ENCODE measurements at regions not wholly inside any gene's neighbourhood (a gene's known extent, or its start where the extent isn't known, plus 50 kb on each side); places are given as distances from the start of the nearest gene placed in this dataset.

- TF ChIP-seq CTCF (conservative IDR thresholded peaks at IDR 0.05 in 1 of 2, IDR thresholded peaks at IDR 0.05 in 1 of 2; ENCODE audit: low read depth in 1 of 2, low read length in 2 of 2): no peak
- TF ChIP-seq EZH2 (IDR thresholded peaks at IDR 0.05; ENCODE audit: low read length, missing control alignments): no peak
- Histone ChIP-seq H3K9ac (ENCODE audit: insufficient read depth, low read length) (no peak overlapping the region), H3K79me2 (ENCODE audit: control insufficient read depth, insufficient read depth, low read length) (no peaks in the 10 kb centered on the region), H4K20me1 (ENCODE audit: control insufficient read depth, extremely low read depth, insufficient read depth, low read length) (no peaks in the 10 kb centered on the region), H3K9me3 (ENCODE audit: control insufficient read depth, insufficient read depth, low read depth, low read length) (no peaks in the 10 kb centered on the region), H3K4me3 (replicated peaks in 1 of 4; ENCODE audit: control extremely low read depth in 1 of 4, insufficient read depth in 1 of 4, low read depth in 3 of 4, low read length in 4 of 4) (no peak overlapping the region), H2AFZ (ENCODE audit: low read length) (no peak overlapping the region), H3K27me3 (ENCODE audit: control insufficient read depth, insufficient read depth, low read length) (no peaks in the 10 kb centered on the region), H3K36me3 (ENCODE audit: control insufficient read depth, insufficient read depth, low read length) (no peaks in the 10 kb centered on the region), H3K4me1 (ENCODE audit: control insufficient read depth, extremely low read depth, insufficient read depth, low read length) (no peaks in the 10 kb centered on the region), H3K27ac (ENCODE audit: insufficient read depth, low read length) (no peak overlapping the region), H3K4me2 (ENCODE audit: extremely low read depth, insufficient read depth, low read length) (no peak overlapping the region)
- no peak for DNase-seq (ENCODE audit: low read depth in 2 of 2)
Observed at GRCh38 chr6:106913111-106913510, 61.4 kb downstream of the CD24 start.

GRCh38 chr6:106912091-106912490 lies 62.4 kb downstream of the CD24 start:
- no peaks in the 10 kb centered on the region for H3K79me2 ChIP-seq (ENCODE audit: control insufficient read depth, insufficient read depth, low read length)
- no peaks in the 10 kb centered on the region for H3K4me1 ChIP-seq (ENCODE audit: control insufficient read depth, extremely low read depth, insufficient read depth, low read length)
- no peaks in the 10 kb centered on the region for H4K20me1 ChIP-seq (ENCODE audit: control insufficient read depth, extremely low read depth, insufficient read depth, low read length)
- no peak for TF ChIP-seq CTCF (conservative IDR thresholded peaks at IDR 0.05 in 1 of 2, IDR thresholded peaks at IDR 0.05 in 1 of 2; ENCODE audit: low read depth in 1 of 2, low read length in 2 of 2)
- TF ChIP-seq EZH2 (IDR thresholded peaks at IDR 0.05; ENCODE audit: low read length, missing control alignments): no peak
- no peak overlapping the region for H3K4me2 ChIP-seq (ENCODE audit: extremely low read depth, insufficient read depth, low read length)
- H3K36me3 ChIP-seq (ENCODE audit: control insufficient read depth, insufficient read depth, low read length): no peaks in the 10 kb centered on the region
- no peak overlapping the region for H2AFZ ChIP-seq (ENCODE audit: low read length)
- DNase-seq (ENCODE audit: low read depth in 2 of 2): no peak
- no peak overlapping the region for H3K4me3 ChIP-seq (replicated peaks in 1 of 4; ENCODE audit: control extremely low read depth in 1 of 4, insufficient read depth in 1 of 4, low read depth in 3 of 4, low read length in 4 of 4)
- H3K27me3 ChIP-seq (ENCODE audit: control insufficient read depth, insufficient read depth, low read length): no peaks in the 10 kb centered on the region
- H3K9ac ChIP-seq (ENCODE audit: insufficient read depth, low read length): no peak overlapping the region
- no peak overlapping the region for H3K27ac ChIP-seq (ENCODE audit: insufficient read depth, low read length)
- no peaks in the 10 kb centered on the region for H3K9me3 ChIP-seq (ENCODE audit: control insufficient read depth, insufficient read depth, low read depth, low read length)

GRCh38 chr6:106910999-106911949 lies 63.3 kb downstream of the CD24 start:
- Histone ChIP-seq H3K27ac (ENCODE audit: insufficient read depth, low read length) (no peak overlapping the region), H3K36me3 (ENCODE audit: control insufficient read depth, insufficient read depth, low read length) (no peaks in the 10 kb centered on the region), H3K9ac (ENCODE audit: insufficient read depth, low read length) (no peak overlapping the region), H3K4me3 (replicated peaks in 1 of 4; ENCODE audit: control extremely low read depth in 1 of 4, insufficient read depth in 1 of 4, low read depth in 3 of 4, low read length in 4 of 4) (no peak overlapping the region), H4K20me1 (ENCODE audit: control insufficient read depth, extremely low read depth, insufficient read depth, low read length) (no peaks in the 10 kb centered on the region), H2AFZ (ENCODE audit: low read length) (no peak overlapping the region), H3K79me2 (ENCODE audit: control insufficient read depth, insufficient read depth, low read length) (no peaks in the 10 kb centered on the region), H3K4me1 (ENCODE audit: control insufficient read depth, extremely low read depth, insufficient read depth, low read length) (no peaks in the 10 kb centered on the region), H3K4me2 (ENCODE audit: extremely low read depth, insufficient read depth, low read length) (no peak overlapping the region), H3K9me3 (ENCODE audit: control insufficient read depth, insufficient read depth, low read depth, low read length) (no peaks in the 10 kb centered on the region), H3K27me3 (ENCODE audit: control insufficient read depth, insufficient read depth, low read length) (no peaks in the 10 kb centered on the region)
- TF ChIP-seq EZH2 (IDR thresholded peaks at IDR 0.05; ENCODE audit: low read length, missing control alignments): no peak
- no peak for TF ChIP-seq CTCF (conservative IDR thresholded peaks at IDR 0.05 in 1 of 2, IDR thresholded peaks at IDR 0.05 in 1 of 2; ENCODE audit: low read depth in 1 of 2, low read length in 2 of 2)
- no peak for DNase-seq (ENCODE audit: low read depth in 2 of 2)
